Natural killer cell (primary cell): ENCODE measurements at regions not wholly inside any gene's neighbourhood (a gene's known extent, or its start where the extent isn't known, plus 50 kb on each side); places are given as distances from the start of the nearest gene placed in this dataset.

ENCODE experiments used
- ATAC-seq, 3 donors: fragments of 150-1000 bp in 2 of 3; fragments of 200-7000 bp in 1 of 3; cut with Tn5 transposase; 1 replicate in 1 of 3; 2 replicates in 2 of 3; pipeline ENCODE4 v1.10.0; 2021; ENCODE audit warnings: mild to moderate bottlenecking in 2 of 3, moderate library complexity in 2 of 3
- DNase-seq, 2 donors: peaks; one replicate each; pipeline versions ENCODE4 v3.0.0 to v3.0.0-alpha.2; 2013 to 2021; ENCODE audit warnings: mixed read lengths in 1 of 2
- H3K27ac ChIP-seq: one replicate; pipeline ENCODE4 v1.5.1; 2013; ENCODE audit warnings: mild to moderate bottlenecking, low read length
- H3K27me3 ChIP-seq: one replicate; pipeline ENCODE4 v1.6.1; 2013; ENCODE audit warnings: low read length; ENCODE audit not compliant: control insufficient read depth, insufficient read depth
- H3K36me3 ChIP-seq: one replicate; pipeline ENCODE4 v1.6.1; 2013; ENCODE audit warnings: low read length; ENCODE audit not compliant: control insufficient read depth, insufficient read depth
- H3K4me1 ChIP-seq: one replicate; pipeline ENCODE4 v1.6.1; 2013; ENCODE audit warnings: low read length; ENCODE audit not compliant: control insufficient read depth, insufficient read depth
- H3K4me3 ChIP-seq: one replicate; pipeline ENCODE4 v1.5.1; 2013; ENCODE audit warnings: low read length
- H3K9me3 ChIP-seq: one replicate; pipeline ENCODE4 v1.6.1; 2013; ENCODE audit warnings: low read length; ENCODE audit not compliant: control insufficient read depth, insufficient read depth
- H3K27ac Mint-ChIP-seq, 2 donors: one replicate each; pipeline ENCODE4 v1.8.0; 2022; ENCODE audit warnings: mild to moderate bottlenecking in 2 of 2, mixed read lengths in 2 of 2, moderate library complexity in 1 of 2
- H3K27me3 Mint-ChIP-seq, 2 donors: one replicate each; pipeline ENCODE4 v1.8.0; 2022; ENCODE audit warnings: low read depth in 2 of 2, mixed read lengths in 2 of 2
- H3K36me3 Mint-ChIP-seq: one replicate; pipeline ENCODE4 v1.8.0; 2022; ENCODE audit warnings: mixed read lengths
- H3K4me1 Mint-ChIP-seq, 2 donors: one replicate each; pipeline ENCODE4 v1.8.0; 2022; ENCODE audit warnings: mixed read lengths in 2 of 2
- H3K4me3 Mint-ChIP-seq: one replicate; pipeline ENCODE4 v1.8.0; 2022; ENCODE audit warnings: mild to moderate bottlenecking, moderate library complexity, mixed read lengths
- H3K9me3 Mint-ChIP-seq, 2 donors: one replicate each; pipeline ENCODE4 v1.8.0; 2022; ENCODE audit warnings: mixed read lengths in 2 of 2
- CTCF ChIP-seq: fragments of 200-600 bp; IDR thresholded peaks from one replicate; pipeline ENCODE4 v1.8.0; 2022; ENCODE audit warnings: antibody characterized with exemption
- WGBS: methylation state at CpG from one replicate; pipeline ENCODE4 v1.1.7; 2013; ENCODE audit warnings: missing lambda C conversion rate; ENCODE audit not compliant: insufficient coverage; 5-methylcytosine and 5-hydroxymethylcytosine counted together
- intact Hi-C: fragments of 100-400 bp; cut with micrococcal nuclease; formaldehyde crosslinking; loops from one replicate; pipeline ENCODE4 v1.14.2; 2022

GRCh38 chr13:104841110-104841509 is 1694.4 kb downstream of the EFNB2 start:
- Histone ChIP-seq H3K4me3 (no peak overlapping the region), H3K9me3 (no peaks in the 10 kb centered on the region), H3K36me3 (no peaks in the 10 kb centered on the region), H3K27ac (no peak overlapping the region), H3K27me3 (no peaks in the 10 kb centered on the region), H3K4me1 (no peaks in the 10 kb centered on the region)
- no peak for DNase-seq
- H3K9me3 Mint-ChIP-seq = no peaks in the 10 kb centered on the region
- ATAC-seq = no peak
- no peak overlapping the region for H3K4me3 Mint-ChIP-seq
- TF ChIP-seq CTCF = no peak
- no peaks in the 10 kb centered on the region for H3K36me3 Mint-ChIP-seq
- peaks cover 7 to 10% of the 10 kb centered on the region in 2 donors for H3K4me1 Mint-ChIP-seq
- H3K27ac Mint-ChIP-seq = no peak overlapping the region
- 95% methylated on average over 6 of the region's 6 CpGs for WGBS
- H3K27me3 Mint-ChIP-seq = no peaks in the 10 kb centered on the region
- intact Hi-C loops = no loop called here

- intact Hi-C loops = no loop called here
- no peaks in the 10 kb centered on the region for H3K27me3 Mint-ChIP-seq
- TF ChIP-seq CTCF = no peak
These were observed 1697.7 kb downstream of the EFNB2 start for GRCh38 chr13:104837756-104838155.

GRCh38 chr13:104833221-104833620 is 1702.2 kb downstream of the EFNB2 start:
- Mint-ChIP-seq H3K4me1 (peaks cover 0 to 5% of the 10 kb centered on the region in 2 donors), H3K27me3 (peaks cover 0 to 2% of the 10 kb centered on the region in 2 donors), H3K27ac (no peak overlapping the region), H3K36me3 (no peaks in the 10 kb centered on the region), H3K9me3 (no peaks in the 10 kb centered on the region), H3K4me3 (no peak overlapping the region)
- DNase-seq (no peak), ATAC-seq (no peak)
- Histone ChIP-seq H3K36me3 (no peaks in the 10 kb centered on the region), H3K4me3 (no peak overlapping the region), H3K27me3 (no peaks in the 10 kb centered on the region), H3K9me3 (no peaks in the 10 kb centered on the region), H3K27ac (no peak overlapping the region), H3K4me1 (no peaks in the 10 kb centered on the region)
- TF ChIP-seq CTCF = no peak
- intact Hi-C loops = no loop called here
- no CpG with 5 or more reads among the region's 1 CpG for WGBS

More at GRCh38 chr13:104837756-104838155, 1697.7 kb downstream of the EFNB2 start:
- ATAC-seq = no peak
- Mint-ChIP-seq H3K36me3 (no peaks in the 10 kb centered on the region), H3K4me3 (no peak overlapping the region), H3K9me3 (no peaks in the 10 kb centered on the region), H3K4me1 (peaks cover 0 to 5% of the 10 kb centered on the region in 2 donors), H3K27ac (no peak overlapping the region)
- Histone ChIP-seq H3K36me3 (no peaks in the 10 kb centered on the region), H3K4me1 (no peaks in the 10 kb centered on the region), H3K9me3 (no peaks in the 10 kb centered on the region), H3K27ac (no peak overlapping the region), H3K4me3 (no peak overlapping the region), H3K27me3 (no peaks in the 10 kb centered on the region)
- 30% methylated on average over 3 of the region's 3 CpGs for WGBS
- DNase-seq = no peak

GRCh38 chr13:104832231-104832630 is 1703.2 kb downstream of the EFNB2 start:
- DNase-seq = no peak
- H3K36me3 Mint-ChIP-seq = no peaks in the 10 kb centered on the region
- intact Hi-C loops = no loop called here
- Histone ChIP-seq H3K36me3 (no peaks in the 10 kb centered on the region), H3K27me3 (no peaks in the 10 kb centered on the region), H3K4me3 (no peak overlapping the region), H3K9me3 (no peaks in the 10 kb centered on the region), H3K4me1 (no peaks in the 10 kb centered on the region), H3K27ac (no peak overlapping the region)
- TF ChIP-seq CTCF = no peak
- no peak for ATAC-seq
- no peaks in the 10 kb centered on the region for H3K4me1 Mint-ChIP-seq
- H3K4me3 Mint-ChIP-seq = no peak overlapping the region
- H3K9me3 Mint-ChIP-seq = peaks cover 0 to 2% of the 10 kb centered on the region in 2 donors
- 71% methylated on average over 4 of the region's 4 CpGs for WGBS
- H3K27me3 Mint-ChIP-seq = peaks cover 0 to 2% of the 10 kb centered on the region in 2 donors
- H3K27ac Mint-ChIP-seq = no peak overlapping the region
